Common myeloid progenitor, CD34-positive (primary cell): ENCODE measurements at regions not wholly inside any gene's neighbourhood (a gene's known extent, or its start where the extent isn't known, plus 50 kb on each side); places are given as distances from the start of the nearest gene placed in this dataset.

Source experiments
- CTCF ChIA-PET: fragments of 350-600 bp; sonication (Branson Sonifier 250); formaldehyde crosslinking; loops from one replicate; lab custom pipeline; 2021; ENCODE audit warnings: antibody characterized with exemption; lab: Charles Lee
- POLR2A ChIA-PET: fragments of 350-600 bp; sonication (Branson Sonifier 250); formaldehyde crosslinking; loops from one replicate; lab custom pipeline; 2021; ENCODE audit warnings: antibody characterized with exemption; lab: Charles Lee
- DNase-seq, 3 donors: peaks; one replicate each; pipeline versions ENCODE4 v3.0.0 to v3.0.0-alpha.2; 2013
- H3K27ac ChIP-seq, 2 experiments: 1 replicate in 1 of 2; 2 replicates in 1 of 2; pipeline ENCODE4 v1.7.0; 2013; ENCODE audit warnings: inconsistent platforms in 2 of 2, low read length in 2 of 2, mild to moderate bottlenecking in 2 of 2, low read depth in 1 of 2, moderate library complexity in 1 of 2; ENCODE audit not compliant: severe bottlenecking in 2 of 2, insufficient read depth in 1 of 2, poor library complexity in 1 of 2
- H3K27me3 ChIP-seq, 5 experiments: replicated peaks in 2 of 5; 1 replicate in 3 of 5; 2 replicates in 2 of 5; pipeline versions ENCODE4 v1.6.1 to v1.7.0; 2013; ENCODE audit warnings: low read length in 4 of 5, mild to moderate bottlenecking in 2 of 5, moderate library complexity in 2 of 5, inconsistent platforms in 1 of 5; ENCODE audit not compliant: insufficient read depth in 5 of 5, control insufficient read depth in 4 of 5
- H3K36me3 ChIP-seq, 4 experiments: 1 replicate in 2 of 4; 2 replicates in 2 of 4; pipeline versions ENCODE4 v1.6.1 to v1.7.0; 2013; ENCODE audit warnings: low read length in 3 of 4, control low read depth in 1 of 4, mild to moderate bottlenecking in 1 of 4; ENCODE audit not compliant: control insufficient read depth in 4 of 4, insufficient read depth in 4 of 4
- H3K4me1 ChIP-seq, 4 experiments: 1 replicate in 3 of 4; 2 replicates in 1 of 4; pipeline versions ENCODE4 v1.6.1 to v1.7.1; 2013; ENCODE audit warnings: low read length in 3 of 4, mild to moderate bottlenecking in 3 of 4, control low read depth in 1 of 4, inconsistent platforms in 1 of 4, moderate library complexity in 1 of 4; ENCODE audit not compliant: control insufficient read depth in 4 of 4, insufficient read depth in 4 of 4; ENCODE audit errors: control extremely low read depth in 1 of 4
- H3K4me3 ChIP-seq, 7 experiments: 1 replicate in 4 of 7; 2 replicates in 3 of 7; pipeline versions ENCODE4 v1.5.1 to v1.7.0; 2013; ENCODE audit warnings: mild to moderate bottlenecking in 7 of 7, low read length in 6 of 7, moderate library complexity in 6 of 7, inconsistent platforms in 2 of 7, low read depth in 2 of 7, control low read depth in 1 of 7; ENCODE audit not compliant: insufficient read depth in 4 of 7, control insufficient read depth in 1 of 7; ENCODE audit errors: extremely low read depth in 1 of 7
- H3K9me3 ChIP-seq, 5 experiments: 1 replicate in 4 of 5; 2 replicates in 1 of 5; pipeline versions ENCODE4 v1.6.1 to v1.7.1; 2013; ENCODE audit warnings: low read length in 4 of 5, mild to moderate bottlenecking in 2 of 5, inconsistent platforms in 1 of 5, low read depth in 1 of 5, moderate library complexity in 1 of 5; ENCODE audit not compliant: control insufficient read depth in 4 of 5, insufficient read depth in 2 of 5; ENCODE audit errors: control extremely low read depth in 1 of 5
- WGBS: methylation state at CpG from one replicate; pipeline ENCODE4 v1.1.5; 2013; ENCODE audit not compliant: insufficient coverage; 5-methylcytosine and 5-hydroxymethylcytosine counted together

DNA sequence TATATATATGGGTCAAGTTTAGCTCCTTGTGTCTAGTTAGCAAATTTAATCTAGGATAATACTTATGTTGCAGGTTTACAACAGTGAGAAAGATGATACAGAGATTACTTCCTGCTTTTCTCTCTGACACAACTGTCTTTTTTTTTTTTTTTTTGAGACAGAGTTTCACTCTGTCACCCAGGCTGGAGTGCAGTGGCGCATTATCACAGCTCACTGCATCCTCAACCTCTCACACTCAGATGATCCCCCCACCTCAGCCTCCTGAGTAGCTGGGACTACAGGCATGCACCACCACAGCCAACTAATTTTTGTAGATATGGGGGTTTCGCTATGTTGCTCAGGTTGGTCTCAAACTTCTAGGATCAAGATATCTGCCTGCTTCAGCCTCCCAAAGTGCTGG, 706.9 kb upstream of the SOX9 start:
- ChIA-PET POLR2A (no interaction called here), CTCF (no interaction called here)
- Histone ChIP-seq H3K27me3 (peaks cover 0 to 2% (median 0%) of the 10 kb centered on the region in 5 experiments), H3K4me3 (no peak overlapping the region), H3K4me1 (no peaks in the 10 kb centered on the region), H3K27ac (no peak overlapping the region), H3K9me3 (peaks cover 0 to 1% (median 0%) of the 10 kb centered on the region in 5 experiments), H3K36me3 (no peaks in the 10 kb centered on the region)
- DNase-seq = no peak
- WGBS = no CpG with 5 or more reads among the region's 2 CpGs

DNA sequence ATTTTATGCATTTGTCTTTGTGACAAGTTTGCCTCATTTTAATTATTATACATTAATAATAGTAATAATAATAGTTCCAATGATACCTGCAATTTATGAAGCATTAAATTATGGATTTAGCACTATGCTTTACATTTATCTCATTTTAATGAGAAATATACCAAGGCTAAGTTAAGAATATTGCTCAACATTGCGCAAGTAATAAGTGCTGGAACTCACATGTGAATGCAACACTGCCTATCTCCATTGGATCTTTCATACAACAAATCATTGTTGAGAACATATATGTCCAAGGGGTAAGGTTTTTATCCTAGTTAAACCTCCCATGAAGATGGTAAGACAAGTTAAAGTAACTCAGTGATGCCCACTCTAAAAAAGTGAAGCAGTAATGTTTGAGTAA, 703.7 kb upstream of the SOX9 start:
- no peak for DNase-seq
- peaks cover 0 to 2% (median 0%) of the 10 kb centered on the region in 5 experiments for H3K27me3 ChIP-seq
- CTCF ChIA-PET = no interaction called here
- no peak overlapping the region for H3K27ac ChIP-seq
- H3K4me3 ChIP-seq = no peak overlapping the region
- H3K4me1 ChIP-seq = no peaks in the 10 kb centered on the region
- H3K36me3 ChIP-seq = no peaks in the 10 kb centered on the region
- peaks cover 0 to 2% (median 0%) of the 10 kb centered on the region in 5 experiments for H3K9me3 ChIP-seq
- POLR2A ChIA-PET = no interaction called here
- WGBS = no CpG with 5 or more reads among the region's 1 CpG

- H3K36me3 ChIP-seq = no peaks in the 10 kb centered on the region
- H3K27ac ChIP-seq = no peak overlapping the region
- CTCF ChIA-PET = no interaction called here
- no peak for DNase-seq
- peaks cover 0 to 6% (median 4%) of the 10 kb centered on the region in 5 experiments for H3K9me3 ChIP-seq
- H3K4me1 ChIP-seq = no peaks in the 10 kb centered on the region
- WGBS = 100% methylated on average over 1 of the region's 1 CpG
- POLR2A ChIA-PET = no interaction called here
- no peak overlapping the region for H3K4me3 ChIP-seq
- H3K27me3 ChIP-seq = no peaks in the 10 kb centered on the region
Measured at GRCh38 chr17:71422968-71423367, 697.9 kb upstream of the SOX9 start.

- Histone ChIP-seq H3K4me3 (no peak overlapping the region), H3K27ac (no peak overlapping the region), H3K4me1 (no peaks in the 10 kb centered on the region), H3K9me3 (peaks cover 0 to 8% (median 4%) of the 10 kb centered on the region in 5 experiments), H3K27me3 (no peaks in the 10 kb centered on the region), H3K36me3 (no peaks in the 10 kb centered on the region)
- POLR2A ChIA-PET = no interaction called here
- DNase-seq = no peak
- CTCF ChIA-PET = no interaction called here
- 61% methylated on average over 3 of the region's 5 CpGs for WGBS
Measured at GRCh38 chr17:71423871-71424546, 696.8 kb upstream of the SOX9 start.

GRCh38 chr17:71427801-71428200, 693.0 kb upstream of the SOX9 start:
- DNase-seq = no peak
- H3K27me3 ChIP-seq = no peaks in the 10 kb centered on the region
- POLR2A ChIA-PET = no interaction called here
- H3K4me3 ChIP-seq = no peak overlapping the region
- 100% methylated on average over 2 of the region's 3 CpGs for WGBS
- H3K4me1 ChIP-seq = no peaks in the 10 kb centered on the region
- CTCF ChIA-PET = no interaction called here
- H3K36me3 ChIP-seq = no peaks in the 10 kb centered on the region
- H3K9me3 ChIP-seq = peaks cover 0 to 11% (median 4%) of the 10 kb centered on the region in 5 experiments
- H3K27ac ChIP-seq = no peak overlapping the region

GRCh38 chr17:71428897-71429296, 691.9 kb upstream of the SOX9 start:
- ChIA-PET POLR2A (no interaction called here), CTCF (no interaction called here)
- Histone ChIP-seq H3K4me1 (no peaks in the 10 kb centered on the region), H3K27ac (no peak overlapping the region), H3K9me3 (peaks cover 0 to 6% (median 0%) of the 10 kb centered on the region in 5 experiments), H3K27me3 (no peaks in the 10 kb centered on the region), H3K4me3 (no peak overlapping the region), H3K36me3 (no peaks in the 10 kb centered on the region)
- DNase-seq = no peak

DNA sequence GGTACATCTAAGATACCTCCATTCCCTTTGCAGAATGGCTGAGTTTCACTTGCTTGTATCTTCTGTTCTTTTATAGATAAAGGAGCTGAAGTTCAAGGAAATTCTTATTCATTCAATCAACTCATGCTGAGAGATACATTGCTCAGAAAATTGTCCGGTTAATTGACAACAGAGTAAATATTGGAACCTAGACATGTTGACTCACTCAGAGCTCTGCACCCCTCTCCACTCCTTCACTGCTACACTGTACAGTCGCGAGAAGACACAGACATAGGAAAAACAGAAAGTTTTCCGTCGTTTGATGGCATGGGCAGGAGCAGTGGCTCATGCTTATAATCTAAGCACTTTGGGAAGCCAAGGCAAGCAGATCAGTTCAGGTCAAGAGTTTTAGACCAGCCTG, 690.5 kb upstream of the SOX9 start:
- Histone ChIP-seq H3K36me3 (no peaks in the 10 kb centered on the region), H3K9me3 (peaks cover 0 to 6% (median 0%) of the 10 kb centered on the region in 5 experiments), H3K27me3 (no peaks in the 10 kb centered on the region), H3K4me1 (no peaks in the 10 kb centered on the region), H3K27ac (no peak overlapping the region), H3K4me3 (no peak overlapping the region)
- WGBS = 96% methylated on average over 5 of the region's 5 CpGs
- POLR2A ChIA-PET = no interaction called here
- no peak for DNase-seq
- CTCF ChIA-PET = no interaction called here
